ENCODE measurements at regions not wholly inside any gene's neighbourhood (a gene's known extent, or its start where the extent isn't known, plus 50 kb on each side); places are given as distances from the start of the nearest gene placed in this dataset.
"Not testable (repeated sequence)": the region's sequence is repeated elsewhere in the genome, so short reads cannot be mapped to it uniquely, and the experiment has no call there.

- TF ChIP-seq, protein P1, sequence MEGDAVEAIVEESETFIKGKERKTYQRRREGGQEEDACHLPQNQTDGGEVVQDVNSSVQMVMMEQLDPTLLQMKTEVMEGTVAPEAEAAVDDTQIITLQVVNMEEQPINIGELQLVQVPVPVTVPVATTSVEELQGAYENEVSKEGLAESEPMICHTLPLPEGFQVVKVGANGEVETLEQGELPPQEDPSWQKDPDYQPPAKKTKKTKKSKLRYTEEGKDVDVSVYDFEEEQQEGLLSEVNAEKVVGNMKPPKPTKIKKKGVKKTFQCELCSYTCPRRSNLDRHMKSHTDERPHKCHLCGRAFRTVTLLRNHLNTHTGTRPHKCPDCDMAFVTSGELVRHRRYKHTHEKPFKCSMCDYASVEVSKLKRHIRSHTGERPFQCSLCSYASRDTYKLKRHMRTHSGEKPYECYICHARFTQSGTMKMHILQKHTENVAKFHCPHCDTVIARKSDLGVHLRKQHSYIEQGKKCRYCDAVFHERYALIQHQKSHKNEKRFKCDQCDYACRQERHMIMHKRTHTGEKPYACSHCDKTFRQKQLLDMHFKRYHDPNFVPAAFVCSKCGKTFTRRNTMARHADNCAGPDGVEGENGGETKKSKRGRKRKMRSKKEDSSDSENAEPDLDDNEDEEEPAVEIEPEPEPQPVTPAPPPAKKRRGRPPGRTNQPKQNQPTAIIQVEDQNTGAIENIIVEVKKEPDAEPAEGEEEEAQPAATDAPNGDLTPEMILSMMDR (IDR thresholded peaks at IDR 0.05; ENCODE audit: low read depth, low read length, missing control alignments), result no peak
- no peak for DNase-seq (ENCODE audit: low read depth)
- H3K4me3 ChIP-seq (ENCODE audit: low read depth, low read length), result no peak overlapping the region
Observed at GRCh38 chr1:10943991-10944730, 68.3 kb upstream of the TARDBP start.

DNA sequence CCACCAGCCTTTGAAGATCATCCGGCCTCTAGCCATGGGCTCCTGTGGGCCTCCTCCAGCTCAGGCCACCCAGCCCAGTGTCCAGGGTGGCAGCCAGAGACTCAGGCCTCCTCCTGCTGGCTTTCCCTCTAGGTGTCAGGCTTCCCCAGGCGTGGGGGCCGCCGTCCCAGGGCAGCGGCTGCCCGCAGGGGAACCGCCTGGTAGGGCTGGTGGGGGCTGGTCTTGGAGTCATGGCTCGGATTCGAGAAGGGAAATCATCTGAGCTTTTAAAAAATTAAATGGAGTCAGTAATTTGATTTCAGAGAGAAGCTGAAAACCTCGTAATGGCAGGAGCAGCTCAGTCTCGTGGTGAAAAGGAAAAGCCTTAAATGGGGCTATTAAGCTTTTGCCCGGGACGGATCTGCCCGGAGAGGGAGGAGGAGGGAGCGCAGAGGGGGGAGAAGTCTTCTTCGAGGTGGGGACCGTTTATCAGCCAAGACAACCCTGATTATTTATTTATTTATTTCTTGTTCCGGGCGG lies 66.4 kb upstream of the TARDBP start:
- DNase-seq (ENCODE audit: low read depth), result no peak
- no peak overlapping the region for H3K4me3 ChIP-seq (ENCODE audit: low read depth, low read length)
- TF ChIP-seq, protein P1 (IDR thresholded peaks at IDR 0.05; ENCODE audit: low read depth, low read length, missing control alignments), result no peak

DNA sequence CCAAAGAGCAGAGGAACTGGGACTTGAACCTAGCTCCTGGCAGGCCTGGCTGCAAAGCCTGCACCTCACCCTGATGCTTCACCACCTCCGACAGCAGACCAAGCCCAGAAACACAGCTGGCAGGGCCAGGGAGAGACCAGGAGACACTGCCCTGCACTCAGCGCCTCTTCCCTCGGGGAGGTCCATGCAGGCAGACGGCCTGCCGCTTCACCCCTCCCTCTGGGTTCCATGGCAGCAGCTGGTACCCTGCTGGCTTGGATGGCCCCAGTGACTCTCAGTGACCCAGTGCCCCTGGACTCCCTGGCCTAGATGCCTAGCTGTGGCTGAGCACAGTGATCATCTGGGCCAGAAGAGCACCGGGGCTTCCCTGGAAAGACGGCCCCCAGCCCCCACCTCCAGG lies 65.3 kb upstream of the TARDBP start:
- H3K4me3 ChIP-seq (ENCODE audit: low read depth, low read length), result no peak overlapping the region
- TF ChIP-seq, protein P1 (IDR thresholded peaks at IDR 0.05; ENCODE audit: low read depth, low read length, missing control alignments), result no peak
- DNase-seq (ENCODE audit: low read depth), result no peak

DNA sequence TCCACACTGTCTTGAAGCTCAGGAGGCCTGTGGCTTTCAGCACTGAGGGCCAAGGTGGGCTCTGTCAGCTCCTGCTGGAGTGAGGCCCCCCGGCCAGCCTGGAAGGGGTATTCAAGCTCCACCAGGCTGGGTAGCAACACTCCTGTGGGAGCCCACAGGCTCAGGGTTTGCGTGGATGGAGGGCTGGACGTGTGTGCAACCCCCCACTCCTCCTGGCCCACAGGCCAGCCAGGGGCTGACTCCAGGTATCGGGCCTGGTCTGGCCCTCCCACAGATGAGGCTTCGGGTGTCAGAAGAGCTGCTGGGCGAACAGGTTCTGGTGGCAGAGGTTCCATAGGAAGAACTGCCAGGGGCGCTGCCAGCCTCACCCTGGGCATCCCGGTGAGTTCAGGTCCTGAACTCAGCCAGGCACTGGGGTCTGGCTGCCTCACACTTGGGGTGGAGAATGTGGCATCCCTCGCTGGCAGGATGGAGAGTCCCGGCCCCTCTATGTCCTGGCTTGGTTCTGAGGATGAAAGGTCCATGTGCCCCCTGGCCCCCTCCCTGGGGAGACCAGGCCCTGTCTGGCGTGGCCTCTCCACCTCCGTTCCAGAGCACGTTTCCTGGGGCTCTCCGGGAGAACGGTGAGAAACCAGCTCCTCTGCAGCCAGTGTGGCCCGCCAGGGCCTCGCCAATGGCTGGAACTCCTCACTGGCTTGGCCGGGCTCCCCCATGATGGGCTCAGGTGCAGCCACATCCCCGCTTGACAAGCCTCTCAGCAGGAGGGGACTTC lies 64.6 kb upstream of the TARDBP start:
- no peak overlapping the region for H3K4me3 ChIP-seq (ENCODE audit: low read depth, low read length)
- no peak for DNase-seq (ENCODE audit: low read depth)
- TF ChIP-seq, protein P1 (IDR thresholded peaks at IDR 0.05; ENCODE audit: low read depth, low read length, missing control alignments), result no peak

GRCh38 chr1:10948463-10948775 lies 64.0 kb upstream of the TARDBP start:
- TF ChIP-seq, protein P1 (IDR thresholded peaks at IDR 0.05; ENCODE audit: low read depth, low read length, missing control alignments), result no peak
- no peak for DNase-seq (ENCODE audit: low read depth)
- H3K4me3 ChIP-seq (ENCODE audit: low read depth, low read length), result no peak overlapping the region

- H3K4me3 ChIP-seq (ENCODE audit: low read depth, low read length), result no peak overlapping the region
- TF ChIP-seq, protein P1 (IDR thresholded peaks at IDR 0.05; ENCODE audit: low read depth, low read length, missing control alignments), result no peak
- DNase-seq (ENCODE audit: low read depth), result no peak
Observed at GRCh38 chr1:10950316-10951172, 61.9 kb upstream of the TARDBP start.

DNA sequence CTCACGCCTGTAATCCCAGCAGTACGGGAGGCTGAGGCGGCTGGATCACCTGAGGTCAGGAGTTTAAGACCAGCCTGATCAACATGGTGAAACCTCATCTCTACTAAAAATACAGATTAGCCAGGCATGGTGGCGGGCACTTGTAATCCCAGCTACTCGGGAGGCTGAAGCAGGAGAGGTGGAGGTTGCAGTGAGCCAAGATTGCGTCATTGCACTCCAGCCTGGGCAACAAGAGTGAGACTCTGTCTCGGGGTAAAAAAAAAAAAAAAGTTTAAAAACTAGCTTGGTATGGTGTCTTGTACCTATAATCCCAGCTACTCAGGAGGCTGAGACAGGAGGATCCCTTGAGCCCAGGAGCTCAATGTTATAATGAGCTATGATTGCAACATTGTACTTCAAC lies 61.2 kb upstream of the TARDBP start:
- not testable (repeated sequence) for DNase-seq (ENCODE audit: low read depth); H3K4me3 ChIP-seq (ENCODE audit: low read depth, low read length)
